HG03175 (cell line): ENCODE measurements at regions not wholly inside any gene's neighbourhood (a gene's known extent, or its start where the extent isn't known, plus 50 kb on each side); places are given as distances from the start of the nearest gene placed in this dataset.

Experiments
- ATAC-seq: cut with Tn5 transposase; IDR thresholded peaks from one replicate; pipeline ENCODE4 v1.9.1; 2021; ENCODE audit warnings: mild to moderate bottlenecking, moderate library complexity; ENCODE audit not compliant: unreplicated experiment

- no peak for ATAC-seq
Measured at GRCh38 chr14:85978582-85979250, 448.8 kb downstream of the FLRT2 start.

- ATAC-seq: no peak
Measured at GRCh38 chr14:85974602-85975001, 444.7 kb downstream of the FLRT2 start.

GRCh38 chr14:85963486-85963885, 433.5 kb downstream of the FLRT2 start:
- no peak for ATAC-seq

GRCh38 chr14:85960756-85961155, 430.8 kb downstream of the FLRT2 start:
- no peak for ATAC-seq

- ATAC-seq: no peak
Measured at GRCh38 chr14:85959063-85959462, 429.1 kb downstream of the FLRT2 start.

GRCh38 chr14:85958069-85958468, 428.1 kb downstream of the FLRT2 start:
- no peak for ATAC-seq

GRCh38 chr14:85953265-85953664, 423.3 kb downstream of the FLRT2 start:
- ATAC-seq: no peak

GRCh38 chr14:85948153-85948552, 418.2 kb downstream of the FLRT2 start:
- ATAC-seq: no peak

GRCh38 chr14:85947461-85948139, 417.7 kb downstream of the FLRT2 start:
- no peak for ATAC-seq

- no peak for ATAC-seq
Measured at GRCh38 chr14:85943192-85943591, 413.2 kb downstream of the FLRT2 start.

GRCh38 chr14:85934886-85935254, 404.9 kb downstream of the FLRT2 start:
- peak; percentile 57 for ATAC-seq

GRCh38 chr14:85934123-85934885, 404.4 kb downstream of the FLRT2 start:
- peak; percentile 93 for ATAC-seq

GRCh38 chr14:85921241-85921640, 391.3 kb downstream of the FLRT2 start:
- ATAC-seq: no peak

- ATAC-seq: no peak
Measured at GRCh38 chr14:85917716-85918115, 387.8 kb downstream of the FLRT2 start.

GRCh38 chr14:85915711-85916110, 385.8 kb downstream of the FLRT2 start:
- ATAC-seq: no peak

GRCh38 chr14:85912141-85912540, 382.2 kb downstream of the FLRT2 start:
- ATAC-seq: no peak

GRCh38 chr14:85911044-85911443, 381.1 kb downstream of the FLRT2 start:
- no peak for ATAC-seq

- ATAC-seq: no peak
Measured at GRCh38 chr14:85909581-85909980, 379.6 kb downstream of the FLRT2 start.

GRCh38 chr14:85907536-85907935, 377.6 kb downstream of the FLRT2 start:
- ATAC-seq: no peak

- ATAC-seq: no peak
Measured at GRCh38 chr14:85897808-85898207, 367.9 kb downstream of the FLRT2 start.

- ATAC-seq: no peak
Measured at GRCh38 chr14:85895603-85896002, 365.7 kb downstream of the FLRT2 start.

GRCh38 chr14:85892251-85892650, 362.3 kb downstream of the FLRT2 start:
- no peak for ATAC-seq
